A549 (cell line): ENCODE measurements at regions not wholly inside any gene's neighbourhood (a gene's known extent, or its start where the extent isn't known, plus 50 kb on each side); places are given as distances from the start of the nearest gene placed in this dataset.

Source experiments
- MAZ ChIP-seq: fragments of 150-350 bp; IDR thresholded peaks from 2 replicates; pipeline ENCODE4 v1.6.1; 2014; ENCODE audit warnings: antibody characterized with exemption, low read depth, low read length, borderline replicate concordance
- NR3C1 ChIP-seq: fragments of >200 bp; sonication (Bioruptor Twin); formaldehyde crosslinking; IDR thresholded peaks from 3 replicates; pipeline ENCODE4 v1.6.1; 2017
- POLR2A ChIP-seq: IDR thresholded peaks from 2 replicates; pipeline ENCODE4 v1.6.1; 2012; ENCODE audit warnings: mild to moderate bottlenecking, low read length
- REST ChIP-seq: fragments of 200-600 bp; sonication (generic); IDR thresholded peaks from 2 replicates; pipeline ENCODE4 v1.6.1; 2016; ENCODE audit warnings: antibody characterized with exemption, mild to moderate bottlenecking, moderate library complexity
- SMC3 ChIP-seq: fragments of >200 bp; sonication (Bioruptor Twin); formaldehyde crosslinking; IDR thresholded peaks from 3 replicates; pipeline ENCODE4 v1.6.1; 2018; ENCODE audit warnings: inconsistent platforms
- ZNF302 ChIP-seq: fragments of 250-450 bp; sonication (Bioruptor Pico); IDR thresholded peaks from 2 replicates; pipeline ENCODE4 v1.9.0; 2021; ENCODE audit warnings: inconsistent platforms, mild to moderate bottlenecking, moderate library complexity
- TF ChIP-seq, protein P1 (sequence below): fragments of >200 bp; sonication (Bioruptor Twin); formaldehyde crosslinking; IDR thresholded peaks from 3 replicates; pipeline ENCODE4 v1.5.1; 2016

DNA sequence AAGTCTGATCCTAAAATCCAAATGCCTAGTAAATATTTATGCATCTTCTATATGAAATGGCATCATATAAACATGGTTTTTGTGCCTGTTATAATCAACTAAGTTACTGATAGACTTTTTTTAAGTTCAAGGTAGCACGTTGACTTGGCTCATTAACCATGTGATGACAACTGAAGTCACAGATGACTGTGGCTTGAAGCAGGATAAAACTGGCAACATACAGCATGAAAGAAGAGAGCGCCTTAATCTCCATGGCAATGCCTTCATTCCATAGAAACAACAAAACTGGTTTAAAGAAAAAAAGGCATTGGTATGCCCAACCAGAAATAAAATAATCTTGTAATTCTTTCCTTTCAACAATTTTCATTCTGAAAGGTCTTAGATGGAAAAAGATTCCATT is 188.9 kb upstream of the CDK1 start:
- TF ChIP-seq ZNF302 (CRISPR knock-in tag): no peak
- no peak for TF ChIP-seq POLR2A
- no peak for TF ChIP-seq SMC3
- TF ChIP-seq, protein P1, sequence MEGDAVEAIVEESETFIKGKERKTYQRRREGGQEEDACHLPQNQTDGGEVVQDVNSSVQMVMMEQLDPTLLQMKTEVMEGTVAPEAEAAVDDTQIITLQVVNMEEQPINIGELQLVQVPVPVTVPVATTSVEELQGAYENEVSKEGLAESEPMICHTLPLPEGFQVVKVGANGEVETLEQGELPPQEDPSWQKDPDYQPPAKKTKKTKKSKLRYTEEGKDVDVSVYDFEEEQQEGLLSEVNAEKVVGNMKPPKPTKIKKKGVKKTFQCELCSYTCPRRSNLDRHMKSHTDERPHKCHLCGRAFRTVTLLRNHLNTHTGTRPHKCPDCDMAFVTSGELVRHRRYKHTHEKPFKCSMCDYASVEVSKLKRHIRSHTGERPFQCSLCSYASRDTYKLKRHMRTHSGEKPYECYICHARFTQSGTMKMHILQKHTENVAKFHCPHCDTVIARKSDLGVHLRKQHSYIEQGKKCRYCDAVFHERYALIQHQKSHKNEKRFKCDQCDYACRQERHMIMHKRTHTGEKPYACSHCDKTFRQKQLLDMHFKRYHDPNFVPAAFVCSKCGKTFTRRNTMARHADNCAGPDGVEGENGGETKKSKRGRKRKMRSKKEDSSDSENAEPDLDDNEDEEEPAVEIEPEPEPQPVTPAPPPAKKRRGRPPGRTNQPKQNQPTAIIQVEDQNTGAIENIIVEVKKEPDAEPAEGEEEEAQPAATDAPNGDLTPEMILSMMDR: no peak
- TF ChIP-seq NR3C1: no peak
- no peak for TF ChIP-seq MAZ
- no peak for TF ChIP-seq REST
